Stimulated activated CD4-positive, alpha-beta T cell treated with anti-CD3 and anti-CD28 coated beads, Interleukin-1b, Interleukin-23, amount 100 ng/mL, for 4 hours (primary cell): ENCODE measurements at regions not wholly inside any gene's neighbourhood (a gene's known extent, or its start where the extent isn't known, plus 50 kb on each side); places are given as distances from the start of the nearest gene placed in this dataset.

Experiments
- DNase-seq, 2 donors: peaks; one replicate each; pipeline ENCODE4 v3.0.0-alpha.2; 2020; ENCODE audit warnings: low read depth in 2 of 2

DNA sequence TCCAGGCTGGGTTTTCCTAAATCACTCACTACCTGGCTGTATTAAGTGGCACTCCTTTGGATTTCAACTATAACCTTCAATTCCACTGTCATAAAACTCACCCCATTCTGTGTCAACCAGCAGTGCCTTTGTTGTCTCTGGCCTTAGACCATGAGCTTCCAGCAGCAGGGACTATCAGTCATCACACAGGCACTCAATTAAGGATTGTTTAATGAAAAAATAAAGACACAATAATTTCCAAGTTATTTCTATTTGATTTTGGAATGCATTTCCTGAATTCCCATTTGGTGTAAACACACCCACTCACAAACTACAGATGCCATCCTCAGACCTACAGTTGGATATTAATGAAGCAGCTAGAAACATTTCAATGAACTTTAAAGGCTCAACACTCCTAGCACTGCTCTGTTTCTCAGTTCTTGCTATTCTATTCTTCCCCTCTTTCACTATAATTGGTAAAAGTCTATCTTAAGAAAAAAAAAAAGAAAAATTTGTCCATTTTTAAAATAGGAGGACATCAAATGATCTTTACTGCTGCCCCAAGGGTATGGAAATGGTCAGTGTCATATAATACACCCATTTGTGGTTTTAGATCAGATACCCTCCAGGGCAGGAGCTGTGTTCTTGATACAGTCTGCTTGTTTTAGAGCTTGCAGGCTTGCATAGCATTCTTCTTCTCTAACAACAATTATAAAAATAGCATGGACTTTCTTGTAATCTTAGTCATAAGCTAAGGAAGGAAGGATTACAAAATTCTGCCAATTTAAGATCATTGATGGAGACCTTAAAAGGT lies 156.4 kb downstream of the PTGER3 start:
- no peak for DNase-seq

DNA sequence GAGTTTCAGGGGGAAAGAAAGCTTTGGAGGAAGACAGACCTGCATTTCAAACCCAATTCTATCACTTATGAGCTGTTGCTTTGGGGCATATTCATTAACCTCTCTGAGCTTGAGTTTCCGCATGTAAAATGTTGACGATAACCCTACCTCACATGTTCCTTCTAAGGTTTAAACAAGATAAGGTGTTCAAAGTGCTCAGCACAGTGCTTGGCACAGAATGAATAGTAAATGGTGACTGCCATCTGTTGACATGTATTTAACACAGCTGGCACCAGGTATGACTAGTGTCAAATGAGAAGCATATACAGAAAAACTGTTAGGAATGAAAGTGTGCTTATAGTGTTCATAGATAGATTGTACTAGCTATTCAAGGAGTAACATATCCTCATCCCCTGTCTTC lies 155.5 kb downstream of the PTGER3 start:
- DNase-seq, result no peak

DNA sequence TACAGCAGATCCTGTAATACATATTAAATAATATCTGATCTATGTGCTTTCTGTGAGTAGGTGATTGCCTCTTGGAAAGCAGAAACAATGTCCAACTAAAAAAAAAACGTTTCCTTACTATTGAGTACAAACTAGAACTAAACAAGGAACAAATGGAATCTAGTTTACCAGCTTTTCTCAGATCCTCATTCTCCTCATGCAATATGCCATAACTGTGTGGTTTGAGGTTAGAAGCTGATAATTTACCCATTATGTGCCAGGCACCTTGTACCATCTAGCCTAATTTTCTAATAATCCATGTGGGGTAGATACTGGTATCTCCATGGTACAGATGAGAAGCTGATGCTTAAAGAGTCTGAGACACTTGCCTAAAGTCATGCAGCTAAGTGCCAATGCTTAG lies 154.7 kb downstream of the PTGER3 start:
- no peak for DNase-seq

DNA sequence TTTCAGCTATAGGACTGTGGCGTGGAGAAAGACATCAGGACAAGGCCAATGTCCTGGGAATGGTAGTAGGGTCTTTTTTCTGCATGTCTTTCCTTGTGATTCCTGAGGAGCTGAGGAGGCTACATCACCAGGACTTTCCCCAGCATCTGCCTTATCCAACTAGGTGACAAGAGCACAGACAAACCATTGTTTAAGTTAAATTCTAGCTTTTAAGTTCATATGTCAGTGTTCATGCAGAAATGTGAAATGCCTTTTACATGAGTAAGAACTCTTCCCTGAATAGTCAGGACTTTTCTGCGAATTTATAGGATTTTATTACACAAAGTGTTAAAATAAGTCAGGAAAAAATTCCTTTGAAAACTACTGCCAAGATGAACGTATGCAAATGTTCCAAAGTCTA lies 154.2 kb downstream of the PTGER3 start:
- DNase-seq, result no peak

DNA sequence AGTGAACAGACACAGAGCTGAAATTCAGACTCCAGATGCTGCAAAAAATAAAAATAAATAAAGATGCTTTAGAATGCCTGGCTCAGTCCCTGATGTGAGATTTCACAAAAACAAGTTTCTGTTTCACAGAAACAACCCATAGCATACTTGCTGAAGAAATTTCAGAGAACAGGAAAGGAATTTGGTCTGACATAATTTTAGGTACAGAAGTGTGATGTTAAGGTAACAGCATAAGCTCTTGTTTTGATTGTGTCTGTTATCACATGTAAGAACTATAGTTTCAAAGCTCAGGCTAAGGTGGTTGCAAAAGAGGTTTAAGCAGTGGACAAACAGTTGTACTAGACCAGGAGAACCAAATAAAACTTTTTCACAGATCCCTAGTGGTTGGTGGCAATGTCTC lies 152.1 kb downstream of the PTGER3 start:
- no peak for DNase-seq

DNA sequence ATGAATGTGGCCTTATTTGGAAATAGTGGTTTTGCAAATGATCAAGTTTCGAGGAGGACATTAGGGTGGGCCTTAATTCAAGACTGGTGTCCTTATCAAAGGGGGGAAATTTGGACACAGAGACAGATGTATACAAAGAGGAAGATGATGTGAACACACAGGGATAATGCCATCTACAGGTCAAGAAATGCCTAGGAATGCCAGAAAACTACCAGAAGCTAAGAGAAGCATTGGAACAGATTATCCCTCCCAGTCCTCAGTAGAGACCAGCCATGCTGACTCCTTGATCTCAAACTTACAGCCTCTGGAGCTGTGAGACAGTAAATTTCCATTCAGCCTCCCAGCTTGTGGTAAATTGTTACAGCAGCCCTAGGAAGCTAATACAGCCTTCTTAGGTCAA lies 151.4 kb downstream of the PTGER3 start:
- DNase-seq, result no peak

DNA sequence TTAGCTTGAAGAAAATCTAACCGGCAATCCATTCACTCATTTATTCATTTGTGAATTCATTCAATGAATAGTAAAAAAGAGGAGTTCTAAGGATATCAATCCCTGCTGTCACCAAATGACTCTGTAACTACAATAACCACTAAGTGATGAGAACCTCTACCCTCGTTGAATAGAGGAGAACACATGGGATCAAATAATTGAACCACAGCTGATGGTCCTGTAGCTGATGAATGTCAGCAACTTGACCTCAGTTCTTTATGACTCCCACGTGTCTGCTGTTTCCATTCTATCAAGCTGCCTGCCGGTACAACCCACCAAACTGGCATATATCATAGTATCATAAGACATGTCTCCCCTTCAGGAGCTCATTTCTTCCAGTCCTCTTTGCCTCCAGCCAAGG lies 150.3 kb downstream of the PTGER3 start:
- DNase-seq, result no peak

DNA sequence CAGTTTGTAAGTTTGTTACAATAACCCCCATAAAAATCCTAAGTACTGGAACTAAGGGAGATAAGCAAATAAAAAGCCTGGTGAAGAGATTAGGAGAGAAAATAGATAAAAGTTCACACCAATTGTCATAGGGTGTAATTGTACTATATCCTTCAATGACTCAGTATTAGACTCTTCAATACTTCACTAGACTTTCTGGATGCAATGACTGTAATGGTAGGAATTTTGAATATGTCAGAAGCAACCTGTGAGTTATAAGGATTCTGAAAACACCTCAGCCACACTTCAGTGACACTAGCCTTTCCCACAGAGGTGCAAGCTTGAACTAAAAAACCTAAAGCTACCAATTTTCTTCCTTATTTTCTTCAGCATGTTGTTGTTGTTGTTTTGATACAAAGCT lies 147.9 kb downstream of the PTGER3 start:
- DNase-seq, result no peak

DNA sequence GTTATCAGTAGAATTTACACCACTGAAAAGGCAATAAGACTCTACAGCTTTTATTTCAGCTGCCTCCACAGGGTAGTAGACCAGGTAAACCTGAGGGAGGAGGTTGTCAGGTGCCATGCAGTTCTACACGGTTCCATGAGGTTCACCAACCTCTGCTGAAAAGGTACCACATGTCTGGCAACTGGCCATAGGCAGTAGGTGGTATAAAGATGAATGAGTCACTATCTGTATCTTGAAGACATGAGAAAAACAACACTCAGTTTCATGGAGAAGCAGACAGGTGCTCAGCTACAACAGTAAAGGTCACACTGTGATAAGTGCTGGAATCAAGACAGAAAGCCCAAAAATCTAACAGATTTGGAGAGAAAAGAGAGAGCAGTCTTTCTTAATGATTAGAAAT lies 145.4 kb downstream of the PTGER3 start:
- DNase-seq, result no peak

DNA sequence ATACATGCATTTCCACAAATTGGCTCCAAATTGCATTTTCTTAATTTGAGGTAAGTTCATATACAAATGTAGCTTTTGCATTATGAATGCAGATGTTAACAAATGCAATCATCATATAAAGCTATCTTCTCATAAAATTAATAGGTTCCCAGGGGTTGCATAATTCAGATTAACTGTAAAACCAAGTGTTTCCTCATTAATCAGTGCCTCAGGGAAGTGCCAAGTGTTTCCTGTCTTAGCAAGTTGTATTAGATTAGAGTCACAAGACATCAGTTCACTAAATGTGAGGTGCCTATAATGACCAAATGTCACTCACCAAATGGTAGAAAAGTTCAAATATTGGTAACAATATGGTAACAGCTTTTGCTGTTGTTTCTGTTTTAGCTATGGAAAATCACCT lies 140.8 kb downstream of the PTGER3 start:
- DNase-seq, result no peak

DNA sequence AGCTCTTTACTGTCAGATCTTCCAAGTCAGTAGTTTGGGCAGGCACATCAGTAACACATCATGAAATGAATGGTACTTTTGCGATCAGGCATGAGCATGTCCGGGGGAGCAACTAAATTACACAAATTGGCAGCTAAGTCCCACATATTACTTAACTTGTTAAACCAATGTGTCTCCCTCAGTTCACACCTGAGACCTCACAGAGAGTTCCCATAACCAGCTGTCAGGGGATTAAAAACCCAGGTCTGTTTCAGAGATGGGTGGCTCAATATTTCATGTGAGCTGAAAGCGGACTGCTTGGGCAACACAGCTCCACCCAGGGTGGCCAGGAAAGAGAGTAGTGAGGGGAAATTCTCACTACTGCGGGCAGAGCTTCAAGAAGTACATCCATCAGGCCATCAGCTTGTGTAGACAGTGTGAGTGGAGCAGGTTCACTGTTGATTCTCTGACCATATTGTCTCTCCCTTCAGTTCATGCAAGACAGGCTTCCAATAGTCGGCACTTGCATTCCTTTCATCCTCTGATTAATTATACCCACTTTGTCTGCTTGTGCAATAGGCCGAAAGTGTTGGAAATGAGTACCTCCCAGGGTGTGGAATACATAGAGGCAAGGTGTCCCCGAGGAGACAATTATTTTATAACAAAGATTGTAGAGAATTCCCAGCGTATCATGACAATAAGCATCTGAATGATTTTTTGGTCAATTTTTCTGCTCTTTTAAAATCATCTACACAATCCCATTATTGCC lies 139.9 kb downstream of the PTGER3 start:
- no peak for DNase-seq

DNA sequence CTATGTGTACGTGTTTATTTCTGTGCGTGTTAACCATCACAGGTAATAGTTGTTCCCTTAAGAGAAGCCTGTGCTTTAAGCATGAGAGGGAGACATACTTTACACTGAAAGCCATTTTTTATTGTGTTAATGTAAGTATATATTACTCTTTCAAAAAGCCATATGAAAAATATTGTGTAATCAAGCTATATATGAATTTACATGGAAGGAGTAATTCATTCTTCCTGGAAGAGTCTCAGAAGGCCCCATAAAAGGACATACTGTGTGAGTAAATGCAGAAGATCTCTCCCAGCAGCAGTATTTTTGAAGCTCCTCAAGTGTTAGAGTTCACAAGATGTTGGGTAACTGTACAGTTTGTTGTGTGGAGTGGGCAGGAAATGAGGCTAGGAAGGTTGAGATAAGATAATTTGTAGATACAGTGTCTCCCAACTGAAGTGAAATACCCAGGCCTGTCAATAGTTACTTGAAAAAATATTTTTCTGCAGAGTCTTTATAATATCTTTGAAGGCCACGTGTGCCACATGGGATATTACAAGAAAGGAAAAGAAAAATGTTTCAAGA lies 138.3 kb downstream of the PTGER3 start:
- no peak for DNase-seq

DNA sequence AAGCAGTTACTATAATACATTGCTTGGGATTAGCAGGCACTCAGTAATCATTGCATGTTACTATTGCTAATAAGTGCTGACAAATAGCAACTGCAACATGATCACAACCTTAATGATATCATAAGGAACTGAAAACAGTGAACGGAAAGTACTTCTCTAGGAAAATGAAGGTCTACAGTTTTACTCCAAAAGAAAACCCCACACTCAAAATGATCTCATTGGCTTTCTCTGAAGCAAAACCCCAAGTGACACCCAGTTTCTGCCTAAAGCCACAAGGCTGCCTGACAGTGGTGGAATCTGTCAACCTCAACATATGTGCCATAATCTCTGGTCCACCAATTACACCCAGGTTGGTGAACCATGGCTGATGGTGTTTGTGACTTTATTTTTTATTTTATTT lies 137.6 kb downstream of the PTGER3 start:
- DNase-seq, result no peak

DNA sequence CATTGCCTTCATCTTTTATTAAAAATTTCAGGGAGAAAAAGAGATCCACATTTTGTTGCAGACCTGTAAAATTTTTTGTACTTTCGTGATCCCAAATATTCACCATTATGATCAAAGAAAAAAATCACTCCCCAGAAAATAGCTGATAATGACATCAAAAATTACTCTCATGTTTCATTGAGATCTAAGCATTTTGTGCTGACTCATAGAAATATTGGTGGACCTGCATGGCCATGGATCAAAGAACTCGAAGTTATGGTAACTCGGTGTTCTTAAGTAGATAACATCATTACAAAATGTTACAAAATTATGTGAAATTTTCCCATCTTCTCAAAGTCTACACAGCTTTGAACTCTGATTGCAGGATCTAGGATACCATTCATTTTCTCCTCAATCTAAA lies 135.8 kb downstream of the PTGER3 start:
- DNase-seq, result no peak

DNA sequence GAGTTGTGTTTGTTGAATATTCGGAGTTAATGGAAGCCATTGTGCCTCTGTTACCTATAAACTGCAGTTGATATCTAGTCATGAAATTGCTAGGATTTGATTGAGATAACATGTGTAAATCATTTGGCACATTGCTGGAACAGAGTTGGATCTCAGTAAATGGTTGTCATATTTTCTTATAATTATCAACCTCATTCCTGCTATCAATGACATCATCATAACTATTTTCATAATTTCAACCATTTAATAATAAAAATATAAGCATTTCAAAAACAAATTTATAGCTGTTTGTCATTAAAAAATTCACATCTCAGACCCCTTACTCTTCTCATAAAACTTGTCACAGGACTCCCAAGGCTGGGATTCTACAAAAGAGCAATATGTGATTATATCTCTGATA lies 133.4 kb downstream of the PTGER3 start:
- DNase-seq, result no peak

DNA sequence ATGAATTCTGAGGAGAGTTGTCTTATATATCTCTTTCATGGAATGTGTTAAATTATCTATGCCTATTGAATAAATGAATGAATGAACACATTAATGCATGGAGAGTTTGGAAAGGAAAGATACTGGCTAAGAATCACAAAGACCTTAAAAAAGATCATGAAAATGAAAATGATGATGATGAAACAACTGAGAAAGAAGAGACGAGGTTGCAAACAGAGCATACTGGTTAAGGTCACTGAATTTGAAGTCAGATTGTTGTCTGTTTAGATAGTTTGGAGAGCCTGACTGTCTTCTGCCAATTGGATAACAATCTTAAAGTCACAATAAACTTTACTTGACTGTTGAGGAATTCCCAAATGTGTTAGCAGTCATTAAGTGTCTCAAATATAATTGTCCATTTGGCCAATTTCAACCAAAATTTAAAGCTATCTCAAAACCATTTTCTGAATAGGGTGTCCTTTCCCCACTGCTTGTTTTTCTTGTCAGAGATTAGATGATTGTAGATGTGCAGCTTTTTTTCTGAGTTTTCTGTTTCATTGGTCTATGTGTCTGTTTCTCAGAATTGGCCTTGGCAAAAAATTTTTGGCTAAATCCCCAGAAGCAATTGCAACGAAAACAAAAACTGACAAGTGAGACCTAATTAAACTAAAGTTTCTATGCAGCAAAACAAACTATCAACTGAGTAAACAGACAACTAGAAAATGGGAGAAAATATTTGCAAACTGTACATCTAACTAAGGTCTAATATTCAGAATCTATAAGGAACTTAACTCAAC lies 132.2 kb downstream of the PTGER3 start:
- DNase-seq, result no peak

DNA sequence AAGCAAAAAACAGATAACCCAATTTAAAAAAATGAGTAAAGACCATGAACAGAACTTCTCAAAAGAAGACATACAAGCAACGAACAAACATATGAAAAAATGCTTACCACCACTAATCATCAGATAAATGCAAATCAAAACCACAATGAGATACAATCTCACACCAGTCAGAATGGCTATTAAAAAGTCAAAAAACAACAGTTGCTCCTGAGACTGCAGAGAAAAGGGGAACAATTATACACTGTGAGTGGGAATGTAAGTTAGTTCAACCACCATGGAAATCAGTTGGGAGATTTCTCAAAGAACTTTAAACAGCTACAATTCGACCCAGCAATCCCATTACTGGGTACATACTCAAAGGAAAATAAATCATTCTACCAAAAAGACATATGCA lies 131.6 kb downstream of the PTGER3 start:
- no peak for DNase-seq

DNA sequence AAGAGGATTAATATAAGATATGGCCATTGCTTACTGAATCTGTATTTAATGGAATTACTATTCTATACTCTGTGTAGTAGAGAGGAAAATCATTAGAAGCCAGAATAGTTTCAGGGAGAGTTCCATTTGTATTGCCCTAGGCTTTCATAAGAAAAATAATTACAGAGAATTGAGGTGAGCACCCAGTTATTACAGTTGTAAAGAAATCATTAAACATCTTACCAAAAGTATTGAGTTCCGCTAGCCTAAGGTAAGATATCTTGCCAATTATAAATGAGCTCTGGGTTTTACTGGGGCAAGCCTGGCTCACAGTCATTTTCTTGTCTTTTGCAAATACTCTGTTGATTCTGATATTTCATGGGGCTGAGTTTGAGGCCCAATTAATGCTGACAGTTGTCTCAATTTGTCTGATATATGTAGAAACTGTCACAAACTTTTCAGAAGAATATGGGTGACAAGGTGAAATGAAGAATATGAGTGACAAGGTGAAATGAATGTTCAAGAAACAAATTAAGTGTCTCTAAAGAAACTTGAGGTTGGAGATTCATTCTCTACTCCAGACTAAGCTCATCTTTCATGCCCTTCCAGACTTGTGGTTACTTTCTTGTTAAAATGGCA lies 127.8 kb downstream of the PTGER3 start:
- no peak for DNase-seq
